ENCODE measurements at regions not wholly inside any gene's neighbourhood (a gene's known extent, or its start where the extent isn't known, plus 50 kb on each side); places are given as distances from the start of the nearest gene placed in this dataset.
"Not testable (repeated sequence)": the region's sequence is repeated elsewhere in the genome, so short reads cannot be mapped to it uniquely, and the experiment has no call there.

GRCh38 chr6:16947375-16948015 lies 154.4 kb upstream of the STMND1 start:
- DNase-seq (ENCODE audit: low read depth): no peak

GRCh38 chr6:16944596-16944995 lies 157.3 kb upstream of the STMND1 start:
- DNase-seq (ENCODE audit: low read depth): no peak

- DNase-seq (ENCODE audit: low read depth): no peak
Measured at GRCh38 chr6:16939839-16940238, 162.0 kb upstream of the STMND1 start.

- no peak for DNase-seq (ENCODE audit: low read depth)
Measured at GRCh38 chr6:16939351-16939750, 162.5 kb upstream of the STMND1 start.

GRCh38 chr6:16936893-16937292 lies 165.0 kb upstream of the STMND1 start:
- DNase-seq (ENCODE audit: low read depth): no peak

GRCh38 chr6:16933961-16934360 lies 167.9 kb upstream of the STMND1 start:
- no peak for DNase-seq (ENCODE audit: low read depth)

- peak; percentile 66 for DNase-seq (ENCODE audit: low read depth)
Measured at GRCh38 chr6:16933532-16933931, 168.3 kb upstream of the STMND1 start.

- DNase-seq (ENCODE audit: low read depth): no peak
Measured at GRCh38 chr6:16932920-16933319, 168.9 kb upstream of the STMND1 start.

- not testable (repeated sequence) for DNase-seq (ENCODE audit: low read depth)
Measured at GRCh38 chr6:16931079-16931478, 169.8 kb upstream of the ATXN1 start.

- DNase-seq (ENCODE audit: low read depth): no peak
Measured at GRCh38 chr6:16930432-16930831, 169.2 kb upstream of the ATXN1 start.

GRCh38 chr6:16929809-16930208 lies 168.5 kb upstream of the ATXN1 start:
- DNase-seq (ENCODE audit: low read depth): no peak

- no peak for DNase-seq (ENCODE audit: low read depth)
Measured at GRCh38 chr6:16928387-16928786, 167.1 kb upstream of the ATXN1 start.

- no peak for DNase-seq (ENCODE audit: low read depth)
Measured at GRCh38 chr6:16927205-16927604, 165.9 kb upstream of the ATXN1 start.

- DNase-seq (ENCODE audit: low read depth): no peak
Measured at GRCh38 chr6:16925461-16925860, 164.2 kb upstream of the ATXN1 start.

GRCh38 chr6:16922282-16922681 lies 161.0 kb upstream of the ATXN1 start:
- no peak for DNase-seq (ENCODE audit: low read depth)

- no peak for DNase-seq (ENCODE audit: low read depth)
Measured at GRCh38 chr6:16921399-16922110, 160.3 kb upstream of the ATXN1 start.

- DNase-seq (ENCODE audit: low read depth): no peak
Measured at GRCh38 chr6:16918586-16918985, 157.3 kb upstream of the ATXN1 start.

GRCh38 chr6:16914184-16914583 lies 152.9 kb upstream of the ATXN1 start:
- DNase-seq (ENCODE audit: low read depth): no peak

- DNase-seq (ENCODE audit: low read depth): no peak
Measured at GRCh38 chr6:16912756-16913155, 151.5 kb upstream of the ATXN1 start.

GRCh38 chr6:16911088-16911487 lies 149.8 kb upstream of the ATXN1 start:
- no peak for DNase-seq (ENCODE audit: low read depth)

GRCh38 chr6:16909658-16910360 lies 148.5 kb upstream of the ATXN1 start:
- no peak for DNase-seq (ENCODE audit: low read depth)

- no peak for DNase-seq (ENCODE audit: low read depth)
Measured at GRCh38 chr6:16907991-16908390, 146.7 kb upstream of the ATXN1 start.

GRCh38 chr6:16904957-16905356 lies 143.7 kb upstream of the ATXN1 start:
- no peak for DNase-seq (ENCODE audit: low read depth)

Measured in CMK (cell line).